Lung (tissue), 11 donors: ENCODE measurements at regions not wholly inside any gene's neighbourhood (a gene's known extent, or its start where the extent isn't known, plus 50 kb on each side); places are given as distances from the start of the nearest gene placed in this dataset.

Experiments used
- ATAC-seq: fragments of 200-7000 bp; cut with Tn5 transposase; one replicate; pipeline ENCODE4 v1.9.1; 2020; ENCODE audit warnings: moderate number of reproducible peaks; ENCODE audit not compliant: insufficient read depth, low FRiP score
- DNase-seq, 3 donors: peaks; one replicate each; pipeline ENCODE4 v3.0.0-alpha.2; 2013 to 2017
- H3K27ac ChIP-seq, 2 donors: one replicate each; pipeline ENCODE4 v1.5.1; 2013; ENCODE audit warnings: mild to moderate bottlenecking in 2 of 2, moderate library complexity in 2 of 2, control low read depth in 1 of 2, inconsistent platforms in 1 of 2, low read depth in 1 of 2, low read length in 1 of 2
- H3K27me3 ChIP-seq, 3 donors: one replicate each; pipeline ENCODE4 v1.5.1; 2013; ENCODE audit warnings: low read length in 2 of 3; ENCODE audit not compliant: control insufficient read depth in 3 of 3, insufficient read depth in 3 of 3
- H3K36me3 ChIP-seq, 4 donors: one replicate each; pipeline ENCODE4 v1.5.1; 2013; ENCODE audit warnings: low read length in 4 of 4, mild to moderate bottlenecking in 1 of 4, moderate library complexity in 1 of 4; ENCODE audit not compliant: control insufficient read depth in 4 of 4, insufficient read depth in 4 of 4
- H3K4me1 ChIP-seq, 5 donors: one replicate each; pipeline ENCODE4 v1.5.1; 2013; ENCODE audit warnings: low read length in 5 of 5, mild to moderate bottlenecking in 2 of 5, moderate library complexity in 1 of 5; ENCODE audit not compliant: control insufficient read depth in 5 of 5, insufficient read depth in 5 of 5
- H3K4me3 ChIP-seq: one replicate; pipeline ENCODE4 v1.5.1; 2013; ENCODE audit warnings: mild to moderate bottlenecking, control low read depth, moderate library complexity
- H3K9ac ChIP-seq, 2 donors: one replicate each; pipeline ENCODE4 v1.5.1; 2013; ENCODE audit warnings: low read length in 2 of 2, control low read depth in 1 of 2; ENCODE audit not compliant: insufficient read depth in 1 of 2
- H3K9me3 ChIP-seq, 4 donors: one replicate each; pipeline ENCODE4 v1.5.1; 2013; ENCODE audit warnings: low read length in 3 of 4, mild to moderate bottlenecking in 1 of 4, moderate library complexity in 1 of 4; ENCODE audit not compliant: control insufficient read depth in 4 of 4, insufficient read depth in 3 of 4
- CTCF ChIP-seq: IDR thresholded peaks from 2 replicates; pipeline ENCODE4 v1.5.1; 2012; ENCODE audit warnings: mild to moderate bottlenecking; ENCODE audit errors: control extremely low read depth, extremely low read depth
- WGBS, 2 donors: extraction: QIAGEN DNeasy Blood & Tissue Kit; methylation state at CpG; one replicate each; pipeline ENCODE4 v1.1.7; 2013; 5-methylcytosine and 5-hydroxymethylcytosine counted together
- donor health status: control.
- donor health status: control.
- donor health status: Bipolar disorder and iron deficiency.
- donor health status: healthy.
- donor health status: DM: yes; HTN: yes; CAD: no.

GRCh38 chrX:37904833-37905232 lies 57.5 kb upstream of the DYNLT3 start:
- H3K27ac ChIP-seq: no peak overlapping the region
- no peak overlapping the region for H3K4me3 ChIP-seq
- H3K9ac ChIP-seq: no peak overlapping the region
- H3K27me3 ChIP-seq: peaks cover 4 to 18% (median 15%) of the 10 kb centered on the region in 3 donors
- WGBS, 2 donors: 48 to 65% methylated on average over 2 of the region's 2 CpGs
- no peaks in the 10 kb centered on the region for H3K9me3 ChIP-seq
- no peak for DNase-seq
- no peak for TF ChIP-seq CTCF
- peaks cover 0 to 5% (median 0%) of the 10 kb centered on the region in 5 donors for H3K4me1 ChIP-seq
- no peaks in the 10 kb centered on the region for H3K36me3 ChIP-seq
- ATAC-seq: no peak

- no peaks in the 10 kb centered on the region for H3K36me3 ChIP-seq
- DNase-seq (peak in 2 of 3 donors; percentile 20 to 28), ATAC-seq (no peak)
- H3K4me3 ChIP-seq: no peak overlapping the region
- no peak overlapping the region for H3K27ac ChIP-seq
- WGBS, 2 donors: 11 to 22% methylated on average over 12 to 36 of the region's 36 CpGs
- H3K4me1 ChIP-seq: peaks cover 0 to 5% (median 0%) of the 10 kb centered on the region in 5 donors
- no peak for TF ChIP-seq CTCF
- H3K27me3 ChIP-seq: peaks cover 4 to 18% (median 15%) of the 10 kb centered on the region in 3 donors
- H3K9ac ChIP-seq: no peak overlapping the region
- H3K9me3 ChIP-seq: no peaks in the 10 kb centered on the region
Observed at GRCh38 chrX:37905436-37906147, 58.2 kb upstream of the DYNLT3 start.

GRCh38 chrX:37906357-37906756 lies 59.0 kb upstream of the DYNLT3 start:
- H3K4me3 ChIP-seq: no peak overlapping the region
- no peak for TF ChIP-seq CTCF
- no peaks in the 10 kb centered on the region for H3K9me3 ChIP-seq
- H3K27ac ChIP-seq: no peak overlapping the region
- H3K9ac ChIP-seq: no peak overlapping the region
- peaks cover 4 to 18% (median 13%) of the 10 kb centered on the region in 3 donors for H3K27me3 ChIP-seq
- H3K36me3 ChIP-seq: no peaks in the 10 kb centered on the region
- peaks cover 0 to 5% (median 0%) of the 10 kb centered on the region in 5 donors for H3K4me1 ChIP-seq
- ATAC-seq (no peak), DNase-seq (no peak)
- 23 to 47% methylated on average over 11 of the region's 11 CpGs for WGBS, 2 donors
